HL-60 (cell line): ENCODE measurements at regions not wholly inside any gene's neighbourhood (a gene's known extent, or its start where the extent isn't known, plus 50 kb on each side); places are given as distances from the start of the nearest gene placed in this dataset.
"Not testable (repeated sequence)": the region's sequence is repeated elsewhere in the genome, so short reads cannot be mapped to it uniquely, and the experiment has no call there.

Experiments
- DNase-seq, 2 experiments: peaks; one replicate each; pipeline ENCODE4 v3.0.0-alpha.2; 2010 to 2020; ENCODE audit warnings: low read depth in 1 of 2, low spot score in 1 of 2
- H3K27ac ChIP-seq: fragments of 250-450 bp; sonication (Bioruptor Pico); replicated peaks from 2 replicates; pipeline ENCODE4 v1.5.1; 2020; ENCODE audit warnings: mild to moderate bottlenecking, moderate library complexity
- H3K27me3 ChIP-seq: fragments of 250-450 bp; sonication (Bioruptor Pico); 2 replicates; pipeline ENCODE4 v1.5.1; 2021; ENCODE audit warnings: mild to moderate bottlenecking, moderate library complexity; ENCODE audit not compliant: insufficient read depth, poor library complexity, severe bottlenecking
- H3K4me3 ChIP-seq: replicated peaks from 2 replicates; pipeline ENCODE4 v1.5.1; 2011; ENCODE audit warnings: mild to moderate bottlenecking, control low read depth, low read length; ENCODE audit not compliant: insufficient read depth
- GABPA ChIP-seq: IDR thresholded peaks from 2 replicates; pipeline ENCODE4 v1.6.1; 2012; ENCODE audit warnings: low read depth
- POLR2AphosphoS5 ChIP-seq: IDR thresholded peaks from 2 replicates; pipeline ENCODE4 v1.6.1; 2012; ENCODE audit warnings: low read depth
- SPI1 ChIP-seq: IDR thresholded peaks from 2 replicates; pipeline ENCODE4 v1.6.1; 2012; ENCODE audit warnings: low read depth, mild to moderate bottlenecking, borderline replicate concordance
- TF ChIP-seq, protein P1 (sequence below): IDR thresholded peaks from 2 replicates; pipeline ENCODE4 v1.6.1; 2012; ENCODE audit warnings: low read depth; ENCODE audit not compliant: insufficient replicate concordance
- TF ChIP-seq, protein P2 (sequence below): IDR thresholded peaks from one replicate; pipeline ENCODE4 v1.5.1; 2011; ENCODE audit warnings: low read length, control low read depth, inconsistent platforms; ENCODE audit not compliant: insufficient read depth

DNA sequence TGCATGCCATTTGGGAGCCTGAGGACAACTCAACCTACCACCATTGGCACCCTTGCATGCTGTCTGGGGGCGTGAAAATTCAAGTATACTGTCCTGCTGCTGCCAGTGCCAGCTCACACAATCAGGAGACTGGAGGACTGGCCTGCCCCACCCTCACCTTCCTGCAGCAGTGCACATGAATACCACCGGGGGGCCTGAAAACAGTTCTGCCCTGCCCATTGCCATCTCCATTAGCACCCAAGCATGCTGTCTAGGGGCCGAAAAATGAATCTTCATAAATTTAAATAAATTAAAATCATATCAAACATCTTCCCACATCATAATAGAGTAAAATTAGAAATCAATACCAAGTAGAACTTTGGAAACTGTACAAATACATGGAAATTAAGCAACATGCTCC, 322.1 kb upstream of the TMPRSS15 start:
- H3K27me3 ChIP-seq, result no peaks in the 10 kb centered on the region
- H3K4me3 ChIP-seq, result no peak overlapping the region
- TF ChIP-seq, protein P1, sequence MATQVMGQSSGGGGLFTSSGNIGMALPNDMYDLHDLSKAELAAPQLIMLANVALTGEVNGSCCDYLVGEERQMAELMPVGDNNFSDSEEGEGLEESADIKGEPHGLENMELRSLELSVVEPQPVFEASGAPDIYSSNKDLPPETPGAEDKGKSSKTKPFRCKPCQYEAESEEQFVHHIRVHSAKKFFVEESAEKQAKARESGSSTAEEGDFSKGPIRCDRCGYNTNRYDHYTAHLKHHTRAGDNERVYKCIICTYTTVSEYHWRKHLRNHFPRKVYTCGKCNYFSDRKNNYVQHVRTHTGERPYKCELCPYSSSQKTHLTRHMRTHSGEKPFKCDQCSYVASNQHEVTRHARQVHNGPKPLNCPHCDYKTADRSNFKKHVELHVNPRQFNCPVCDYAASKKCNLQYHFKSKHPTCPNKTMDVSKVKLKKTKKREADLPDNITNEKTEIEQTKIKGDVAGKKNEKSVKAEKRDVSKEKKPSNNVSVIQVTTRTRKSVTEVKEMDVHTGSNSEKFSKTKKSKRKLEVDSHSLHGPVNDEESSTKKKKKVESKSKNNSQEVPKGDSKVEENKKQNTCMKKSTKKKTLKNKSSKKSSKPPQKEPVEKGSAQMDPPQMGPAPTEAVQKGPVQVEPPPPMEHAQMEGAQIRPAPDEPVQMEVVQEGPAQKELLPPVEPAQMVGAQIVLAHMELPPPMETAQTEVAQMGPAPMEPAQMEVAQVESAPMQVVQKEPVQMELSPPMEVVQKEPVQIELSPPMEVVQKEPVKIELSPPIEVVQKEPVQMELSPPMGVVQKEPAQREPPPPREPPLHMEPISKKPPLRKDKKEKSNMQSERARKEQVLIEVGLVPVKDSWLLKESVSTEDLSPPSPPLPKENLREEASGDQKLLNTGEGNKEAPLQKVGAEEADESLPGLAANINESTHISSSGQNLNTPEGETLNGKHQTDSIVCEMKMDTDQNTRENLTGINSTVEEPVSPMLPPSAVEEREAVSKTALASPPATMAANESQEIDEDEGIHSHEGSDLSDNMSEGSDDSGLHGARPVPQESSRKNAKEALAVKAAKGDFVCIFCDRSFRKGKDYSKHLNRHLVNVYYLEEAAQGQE, result no peak
- TF ChIP-seq, protein P2, sequence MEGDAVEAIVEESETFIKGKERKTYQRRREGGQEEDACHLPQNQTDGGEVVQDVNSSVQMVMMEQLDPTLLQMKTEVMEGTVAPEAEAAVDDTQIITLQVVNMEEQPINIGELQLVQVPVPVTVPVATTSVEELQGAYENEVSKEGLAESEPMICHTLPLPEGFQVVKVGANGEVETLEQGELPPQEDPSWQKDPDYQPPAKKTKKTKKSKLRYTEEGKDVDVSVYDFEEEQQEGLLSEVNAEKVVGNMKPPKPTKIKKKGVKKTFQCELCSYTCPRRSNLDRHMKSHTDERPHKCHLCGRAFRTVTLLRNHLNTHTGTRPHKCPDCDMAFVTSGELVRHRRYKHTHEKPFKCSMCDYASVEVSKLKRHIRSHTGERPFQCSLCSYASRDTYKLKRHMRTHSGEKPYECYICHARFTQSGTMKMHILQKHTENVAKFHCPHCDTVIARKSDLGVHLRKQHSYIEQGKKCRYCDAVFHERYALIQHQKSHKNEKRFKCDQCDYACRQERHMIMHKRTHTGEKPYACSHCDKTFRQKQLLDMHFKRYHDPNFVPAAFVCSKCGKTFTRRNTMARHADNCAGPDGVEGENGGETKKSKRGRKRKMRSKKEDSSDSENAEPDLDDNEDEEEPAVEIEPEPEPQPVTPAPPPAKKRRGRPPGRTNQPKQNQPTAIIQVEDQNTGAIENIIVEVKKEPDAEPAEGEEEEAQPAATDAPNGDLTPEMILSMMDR, result no peak
- TF ChIP-seq POLR2AphosphoS5 (no peak), SPI1 (no peak), GABPA (no peak)
- DNase-seq, result no peak
- H3K27ac ChIP-seq, result no peak overlapping the region

DNA sequence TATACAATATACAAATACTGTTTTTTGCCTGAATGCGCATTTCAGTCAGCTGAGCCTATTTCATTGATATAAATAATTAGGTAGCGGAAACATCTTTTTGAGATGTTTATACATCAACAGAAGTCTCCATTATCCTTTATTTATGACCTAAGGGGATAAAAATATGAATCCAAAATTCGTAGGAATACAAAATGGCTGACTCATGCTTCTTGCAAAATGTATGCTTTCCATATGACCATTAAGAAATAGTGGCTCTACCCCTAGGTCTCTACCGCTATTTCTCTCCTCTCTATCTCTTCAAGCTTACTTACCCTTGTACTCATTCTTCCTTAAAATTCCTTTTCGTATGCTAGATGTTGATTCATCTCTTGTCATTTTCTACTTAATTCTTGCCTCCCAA, 338.4 kb upstream of the TMPRSS15 start:
- H3K4me3 ChIP-seq, result no peak overlapping the region
- H3K27ac ChIP-seq, result no peak overlapping the region
- TF ChIP-seq, protein P1, result no peak
- TF ChIP-seq SPI1 (no peak), GABPA (no peak), POLR2AphosphoS5 (no peak)
- H3K27me3 ChIP-seq, result no peaks in the 10 kb centered on the region
- DNase-seq, result no peak

DNA sequence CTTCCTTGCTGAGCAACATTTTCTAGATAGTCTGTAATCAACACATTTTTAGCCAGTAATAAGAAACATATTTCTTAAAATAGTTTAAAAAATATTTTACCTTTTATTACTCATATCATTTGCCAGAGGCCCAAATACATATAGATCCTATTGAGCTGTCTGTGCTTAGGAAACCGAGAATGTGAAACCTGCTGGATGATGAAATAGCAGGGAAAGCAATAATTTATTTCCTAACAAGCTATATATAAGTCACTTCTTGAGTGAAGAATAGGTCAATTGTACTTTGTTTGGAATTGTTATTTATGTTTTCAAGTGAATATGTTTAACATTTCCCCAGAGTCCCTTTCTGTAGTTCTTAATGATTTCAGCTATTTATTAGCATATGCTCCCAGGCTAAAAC, 339.9 kb upstream of the TMPRSS15 start:
- Histone ChIP-seq H3K4me3 (no peak overlapping the region), H3K27ac (no peak overlapping the region), H3K27me3 (no peaks in the 10 kb centered on the region)
- DNase-seq, result no peak
- TF ChIP-seq GABPA (no peak), SPI1 (no peak), POLR2AphosphoS5 (no peak)
- TF ChIP-seq, protein P1, result no peak
- TF ChIP-seq, protein P2, result no peak

DNA sequence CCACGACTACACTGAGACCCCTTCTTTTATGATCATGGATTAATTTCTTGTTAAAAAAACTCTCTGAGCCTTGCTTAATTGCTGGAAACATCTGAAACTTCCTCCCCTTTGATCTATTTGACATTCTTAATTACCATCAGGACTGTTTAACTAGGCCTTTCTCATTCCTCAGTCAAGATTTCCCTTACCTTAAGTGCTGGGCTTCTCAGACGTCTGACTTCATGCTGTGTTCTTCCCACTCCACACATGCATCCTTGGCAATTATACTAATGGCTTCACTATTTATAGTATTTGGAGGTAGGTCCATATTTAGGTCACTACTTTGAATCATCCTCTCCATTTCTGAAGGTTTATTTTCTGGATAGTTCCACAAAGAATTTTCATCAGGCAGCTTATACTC, 341.3 kb upstream of the TMPRSS15 start:
- TF ChIP-seq, protein P2, result no peak
- TF ChIP-seq, protein P1, result no peak
- TF ChIP-seq POLR2AphosphoS5 (no peak), SPI1 (no peak), GABPA (no peak)

DNA sequence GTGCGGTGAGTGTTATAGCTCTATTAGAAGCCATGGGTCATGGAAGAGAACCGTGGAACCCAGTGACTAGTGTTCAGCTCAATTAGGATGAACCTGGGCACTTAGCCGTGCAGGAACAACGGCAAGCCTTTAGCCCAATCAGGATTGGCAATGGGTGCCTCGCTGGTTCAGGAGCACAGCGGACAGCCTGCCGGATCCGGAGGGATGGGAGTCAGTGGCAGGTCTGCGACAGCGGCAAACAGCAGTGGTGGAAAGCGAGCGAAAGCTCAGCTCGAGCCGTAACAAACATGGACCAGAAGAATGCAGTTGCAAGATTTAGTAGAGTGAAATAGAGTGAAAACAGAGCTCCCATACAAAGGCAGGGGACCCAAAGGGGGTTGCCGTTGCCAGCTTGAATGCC, 349.3 kb upstream of the TMPRSS15 start:
- H3K27me3 ChIP-seq, H3K4me3 ChIP-seq, DNase-seq, H3K27ac ChIP-seq: not testable (repeated sequence)

More for the DNA sequence above, 341.3 kb upstream of the TMPRSS15 start:
- DNase-seq, result no peak
- Histone ChIP-seq H3K4me3 (no peak overlapping the region), H3K27me3 (no peaks in the 10 kb centered on the region), H3K27ac (no peak overlapping the region)
